GM12878 (cell line): ENCODE measurements at regions not wholly inside any gene's neighbourhood (a gene's known extent, or its start where the extent isn't known, plus 50 kb on each side); places are given as distances from the start of the nearest gene placed in this dataset.

ENCODE experiments used
- MYC ChIP-seq: IDR thresholded peaks from 2 replicates; pipeline ENCODE4 v1.6.1; 2011; ENCODE audit warnings: mild to moderate bottlenecking, low read length, moderate library complexity, inconsistent platforms; ENCODE audit not compliant: insufficient read depth, insufficient replicate concordance, insufficient read length, severe bottlenecking
- NRF1 ChIP-seq: conservative IDR thresholded peaks from 2 replicates; pipeline ENCODE4 v1.6.1; 2011; ENCODE audit warnings: mild to moderate bottlenecking, low read depth, low read length, improper control_type of control experiment
- POU2F2 ChIP-seq: IDR thresholded peaks from 3 replicates; pipeline ENCODE4 v1.6.1; 2011; ENCODE audit warnings: low read depth, mild to moderate bottlenecking, low read length, borderline replicate concordance
- SIX5 ChIP-seq: IDR thresholded peaks from 2 replicates; pipeline ENCODE4 v1.6.1; 2011; ENCODE audit warnings: mild to moderate bottlenecking, low read depth, low read length, moderate library complexity; ENCODE audit not compliant: severe bottlenecking
- TF ChIP-seq, protein P1 (sequence below): fragments of 450-650 bp; IDR thresholded peaks from 2 replicates; pipeline ENCODE4 v1.6.1; 2016; ENCODE audit warnings: mild to moderate bottlenecking
- TF ChIP-seq, protein P2 (sequence below): fragments of 150-350 bp; IDR thresholded peaks from 2 replicates; pipeline ENCODE4 v1.6.1; 2016; ENCODE audit warnings: low read depth, low read length
- TF ChIP-seq, protein P3 (sequence below): IDR thresholded peaks from 2 replicates; pipeline ENCODE4 v1.6.1; 2011; ENCODE audit warnings: low read depth, mild to moderate bottlenecking, low read length, moderate library complexity, borderline replicate concordance; ENCODE audit errors: extremely low read depth
- TF ChIP-seq, protein P4 (sequence below), 3 experiments: IDR thresholded peaks in 2 of 3; conservative IDR thresholded peaks in 1 of 3; 2 replicates each; pipeline ENCODE4 v1.5.1; 2011; ENCODE audit warnings: low read depth in 3 of 3, low read length in 3 of 3, mild to moderate bottlenecking in 3 of 3, control low read depth in 2 of 3, moderate library complexity in 2 of 3, inconsistent platforms in 1 of 3, mixed read lengths in 1 of 3; ENCODE audit not compliant: control insufficient read depth in 2 of 3, insufficient read depth in 1 of 3; ENCODE audit errors: extremely low read depth in 1 of 3
- TF ChIP-seq, protein P5 (sequence below): fragments of 450-650 bp; IDR thresholded peaks from 2 replicates; pipeline ENCODE4 v1.6.1; 2014; ENCODE audit warnings: mild to moderate bottlenecking

DNA sequence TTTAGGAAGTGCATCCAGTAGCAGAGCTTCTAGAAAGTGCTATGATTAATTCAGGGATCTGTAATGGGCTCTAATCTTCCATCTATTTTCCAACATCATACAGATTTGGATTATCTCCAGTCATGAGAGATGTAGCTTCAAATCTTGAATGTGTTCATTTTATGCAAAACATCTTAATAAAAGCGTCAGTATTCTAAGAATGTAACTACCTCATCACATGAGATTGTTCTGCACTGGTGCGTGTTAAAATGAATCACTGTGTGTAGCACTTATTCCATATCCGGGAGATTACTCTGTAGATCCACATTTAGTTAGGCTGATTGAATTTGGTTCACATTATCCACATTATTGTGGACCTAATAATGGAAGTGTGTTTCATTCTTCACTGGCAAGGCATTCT is 344.9 kb upstream of the CHRM2 start:
- TF ChIP-seq, protein P1, sequence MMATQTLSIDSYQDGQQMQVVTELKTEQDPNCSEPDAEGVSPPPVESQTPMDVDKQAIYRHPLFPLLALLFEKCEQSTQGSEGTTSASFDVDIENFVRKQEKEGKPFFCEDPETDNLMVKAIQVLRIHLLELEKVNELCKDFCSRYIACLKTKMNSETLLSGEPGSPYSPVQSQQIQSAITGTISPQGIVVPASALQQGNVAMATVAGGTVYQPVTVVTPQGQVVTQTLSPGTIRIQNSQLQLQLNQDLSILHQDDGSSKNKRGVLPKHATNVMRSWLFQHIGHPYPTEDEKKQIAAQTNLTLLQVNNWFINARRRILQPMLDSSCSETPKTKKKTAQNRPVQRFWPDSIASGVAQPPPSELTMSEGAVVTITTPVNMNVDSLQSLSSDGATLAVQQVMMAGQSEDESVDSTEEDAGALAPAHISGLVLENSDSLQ: no peak
- TF ChIP-seq, protein P2, sequence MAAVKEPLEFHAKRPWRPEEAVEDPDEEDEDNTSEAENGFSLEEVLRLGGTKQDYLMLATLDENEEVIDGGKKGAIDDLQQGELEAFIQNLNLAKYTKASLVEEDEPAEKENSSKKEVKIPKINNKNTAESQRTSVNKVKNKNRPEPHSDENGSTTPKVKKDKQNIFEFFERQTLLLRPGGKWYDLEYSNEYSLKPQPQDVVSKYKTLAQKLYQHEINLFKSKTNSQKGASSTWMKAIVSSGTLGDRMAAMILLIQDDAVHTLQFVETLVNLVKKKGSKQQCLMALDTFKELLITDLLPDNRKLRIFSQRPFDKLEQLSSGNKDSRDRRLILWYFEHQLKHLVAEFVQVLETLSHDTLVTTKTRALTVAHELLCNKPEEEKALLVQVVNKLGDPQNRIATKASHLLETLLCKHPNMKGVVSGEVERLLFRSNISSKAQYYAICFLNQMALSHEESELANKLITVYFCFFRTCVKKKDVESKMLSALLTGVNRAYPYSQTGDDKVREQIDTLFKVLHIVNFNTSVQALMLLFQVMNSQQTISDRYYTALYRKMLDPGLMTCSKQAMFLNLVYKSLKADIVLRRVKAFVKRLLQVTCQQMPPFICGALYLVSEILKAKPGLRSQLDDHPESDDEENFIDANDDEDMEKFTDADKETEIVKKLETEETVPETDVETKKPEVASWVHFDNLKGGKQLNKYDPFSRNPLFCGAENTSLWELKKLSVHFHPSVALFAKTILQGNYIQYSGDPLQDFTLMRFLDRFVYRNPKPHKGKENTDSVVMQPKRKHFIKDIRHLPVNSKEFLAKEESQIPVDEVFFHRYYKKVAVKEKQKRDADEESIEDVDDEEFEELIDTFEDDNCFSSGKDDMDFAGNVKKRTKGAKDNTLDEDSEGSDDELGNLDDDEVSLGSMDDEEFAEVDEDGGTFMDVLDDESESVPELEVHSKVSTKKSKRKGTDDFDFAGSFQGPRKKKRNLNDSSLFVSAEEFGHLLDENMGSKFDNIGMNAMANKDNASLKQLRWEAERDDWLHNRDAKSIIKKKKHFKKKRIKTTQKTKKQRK: no peak
- TF ChIP-seq, protein P3, sequence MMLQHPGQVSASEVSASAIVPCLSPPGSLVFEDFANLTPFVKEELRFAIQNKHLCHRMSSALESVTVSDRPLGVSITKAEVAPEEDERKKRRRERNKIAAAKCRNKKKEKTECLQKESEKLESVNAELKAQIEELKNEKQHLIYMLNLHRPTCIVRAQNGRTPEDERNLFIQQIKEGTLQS: no peak
- TF ChIP-seq MYC: no peak
- no peak for TF ChIP-seq SIX5
- TF ChIP-seq, protein P4, sequence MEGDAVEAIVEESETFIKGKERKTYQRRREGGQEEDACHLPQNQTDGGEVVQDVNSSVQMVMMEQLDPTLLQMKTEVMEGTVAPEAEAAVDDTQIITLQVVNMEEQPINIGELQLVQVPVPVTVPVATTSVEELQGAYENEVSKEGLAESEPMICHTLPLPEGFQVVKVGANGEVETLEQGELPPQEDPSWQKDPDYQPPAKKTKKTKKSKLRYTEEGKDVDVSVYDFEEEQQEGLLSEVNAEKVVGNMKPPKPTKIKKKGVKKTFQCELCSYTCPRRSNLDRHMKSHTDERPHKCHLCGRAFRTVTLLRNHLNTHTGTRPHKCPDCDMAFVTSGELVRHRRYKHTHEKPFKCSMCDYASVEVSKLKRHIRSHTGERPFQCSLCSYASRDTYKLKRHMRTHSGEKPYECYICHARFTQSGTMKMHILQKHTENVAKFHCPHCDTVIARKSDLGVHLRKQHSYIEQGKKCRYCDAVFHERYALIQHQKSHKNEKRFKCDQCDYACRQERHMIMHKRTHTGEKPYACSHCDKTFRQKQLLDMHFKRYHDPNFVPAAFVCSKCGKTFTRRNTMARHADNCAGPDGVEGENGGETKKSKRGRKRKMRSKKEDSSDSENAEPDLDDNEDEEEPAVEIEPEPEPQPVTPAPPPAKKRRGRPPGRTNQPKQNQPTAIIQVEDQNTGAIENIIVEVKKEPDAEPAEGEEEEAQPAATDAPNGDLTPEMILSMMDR (IDR thresholded peaks at IDR 0.05 in 2 of 3, conservative IDR thresholded peaks at IDR 0.05 in 1 of 3; ENCODE audit: control insufficient read depth in 2 of 3, extremely low read depth in 1 of 3, insufficient read depth in 1 of 3, low read depth in 3 of 3, low read length in 3 of 3): no peak
- TF ChIP-seq, protein P5, sequence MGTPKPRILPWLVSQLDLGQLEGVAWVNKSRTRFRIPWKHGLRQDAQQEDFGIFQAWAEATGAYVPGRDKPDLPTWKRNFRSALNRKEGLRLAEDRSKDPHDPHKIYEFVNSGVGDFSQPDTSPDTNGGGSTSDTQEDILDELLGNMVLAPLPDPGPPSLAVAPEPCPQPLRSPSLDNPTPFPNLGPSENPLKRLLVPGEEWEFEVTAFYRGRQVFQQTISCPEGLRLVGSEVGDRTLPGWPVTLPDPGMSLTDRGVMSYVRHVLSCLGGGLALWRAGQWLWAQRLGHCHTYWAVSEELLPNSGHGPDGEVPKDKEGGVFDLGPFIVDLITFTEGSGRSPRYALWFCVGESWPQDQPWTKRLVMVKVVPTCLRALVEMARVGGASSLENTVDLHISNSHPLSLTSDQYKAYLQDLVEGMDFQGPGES: no peak
- no peak for TF ChIP-seq NRF1
- TF ChIP-seq POU2F2: no peak
